Erythroblast (primary cell): ENCODE measurements at regions not wholly inside any gene's neighbourhood (a gene's known extent, or its start where the extent isn't known, plus 50 kb on each side); places are given as distances from the start of the nearest gene placed in this dataset.

ENCODE experiments used
- GATA1 ChIP-seq: IDR thresholded peaks from 2 replicates; pipeline ENCODE4 v1.6.1; 2011; ENCODE audit warnings: low read depth, mild to moderate bottlenecking, control low read depth, low read length, moderate library complexity
- POLR2A ChIP-seq: IDR thresholded peaks from 2 replicates; pipeline ENCODE4 v1.6.1; 2011; ENCODE audit warnings: mild to moderate bottlenecking, low read length

GRCh38 chr1:14546416-14546815, 52.1 kb upstream of the KAZN start:
- TF ChIP-seq POLR2A: no peak
- TF ChIP-seq GATA1: no peak
